GM12872 (cell line): ENCODE measurements at regions not wholly inside any gene's neighbourhood (a gene's known extent, or its start where the extent isn't known, plus 50 kb on each side); places are given as distances from the start of the nearest gene placed in this dataset.

Experiments
- CTCF ChIP-seq: IDR thresholded peaks from 3 replicates; pipeline ENCODE4 v1.5.1; 2011; ENCODE audit warnings: low read depth, mild to moderate bottlenecking, low read length, moderate library complexity; ENCODE audit not compliant: insufficient read depth

- TF ChIP-seq CTCF: no peak
Measured at GRCh38 chr3:75176937-75177336, 487.2 kb upstream of the FRG2C start.

GRCh38 chr3:75180235-75180944 is 483.7 kb upstream of the FRG2C start:
- TF ChIP-seq CTCF: no peak

- TF ChIP-seq CTCF: no peak
Measured at GRCh38 chr3:75180945-75181298, 483.2 kb upstream of the FRG2C start.

DNA sequence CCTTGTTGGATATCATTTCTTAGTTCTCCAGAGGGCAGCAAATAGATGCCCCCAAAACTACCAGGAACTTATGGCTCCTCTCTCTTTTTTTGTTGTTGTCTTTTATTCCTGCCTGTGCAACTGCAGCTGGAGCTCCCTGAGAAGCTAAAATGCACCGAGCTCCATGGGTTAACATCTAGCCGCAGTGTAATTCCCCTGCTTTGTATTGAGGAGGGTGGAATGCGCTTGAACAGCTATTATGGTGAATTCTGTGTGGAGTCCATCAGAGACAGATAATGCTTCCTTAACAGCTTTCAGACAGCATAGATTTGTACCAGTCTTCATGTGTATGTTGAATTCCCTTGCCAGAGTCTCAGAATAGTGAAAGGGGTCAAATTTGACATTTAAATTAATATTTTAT is 475.2 kb upstream of the FRG2C start:
- TF ChIP-seq CTCF: no peak

DNA sequence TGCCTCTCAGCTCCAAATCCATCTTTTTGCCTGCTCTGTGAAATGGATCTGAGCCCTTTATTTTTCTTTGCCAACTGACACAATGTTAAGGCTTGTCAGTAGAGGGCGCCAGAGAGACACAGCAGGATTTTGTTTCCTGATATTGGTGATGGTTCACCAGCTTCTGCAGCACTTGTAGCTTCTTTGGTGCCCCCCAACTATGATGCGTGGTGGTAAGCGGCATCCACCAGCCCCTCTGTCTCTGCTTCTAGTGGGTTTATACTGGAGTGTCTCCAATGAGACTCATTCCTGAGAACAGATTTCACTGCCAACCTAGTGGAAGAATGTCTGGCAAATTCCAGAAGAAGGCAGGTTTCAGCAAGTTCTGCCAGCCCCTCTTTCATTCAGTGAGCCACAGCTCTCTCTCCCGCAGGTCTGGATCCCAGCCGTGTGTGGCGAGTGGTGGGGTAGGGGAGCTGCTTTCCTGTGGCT is 471.9 kb upstream of the FRG2C start:
- TF ChIP-seq CTCF: peak; percentile 88

DNA sequence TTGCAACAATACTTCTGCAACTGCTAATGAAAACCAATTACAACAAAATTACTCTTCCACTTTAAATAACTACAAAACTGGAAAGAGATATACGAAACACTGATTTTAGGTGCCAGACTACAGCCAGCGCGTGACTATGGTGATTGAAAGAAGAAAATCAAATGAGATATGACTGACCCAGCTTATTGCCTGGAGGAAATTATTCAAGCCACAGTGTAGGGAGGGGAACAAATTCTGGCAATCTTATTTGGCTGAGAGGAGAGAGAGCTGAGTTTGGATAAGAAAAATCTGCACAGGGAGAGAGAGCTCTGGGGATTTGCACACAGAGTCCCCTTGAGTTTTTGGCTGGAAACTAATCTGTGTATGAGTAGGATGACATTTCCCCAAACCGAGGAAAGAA is 470.3 kb upstream of the FRG2C start:
- no peak for TF ChIP-seq CTCF

- TF ChIP-seq CTCF: no peak
Measured at GRCh38 chr3:75218577-75218976, 445.6 kb upstream of the FRG2C start.

- TF ChIP-seq CTCF: no peak
Measured at GRCh38 chr3:75220932-75221331, 443.2 kb upstream of the FRG2C start.
